Keratinocyte (primary cell): ENCODE measurements at regions not wholly inside any gene's neighbourhood (a gene's known extent, or its start where the extent isn't known, plus 50 kb on each side); places are given as distances from the start of the nearest gene placed in this dataset.

Experiments used
- DNase-seq: peaks from one replicate; pipeline ENCODE4 v3.0.0-alpha.2; 2011; ENCODE audit warnings: low read depth, missing footprints, low spot score
- FAIRE-seq: peaks from 2 replicates; lab custom pipeline; 2011; peaks lifted over from hg19 to GRCh38; lab: Jason Lieb, UNC
- H2AFZ ChIP-seq: 2 replicates; pipeline ENCODE4 v1.6.0; 2012; ENCODE audit warnings: low read length, control low read depth, inconsistent platforms; ENCODE audit not compliant: control insufficient read depth
- H3K27ac ChIP-seq: 2 replicates; pipeline ENCODE4 v1.5.1; 2011; ENCODE audit warnings: low read length; ENCODE audit not compliant: control insufficient read depth, insufficient read depth
- H3K27me3 ChIP-seq: 3 replicates; pipeline ENCODE4 v1.6.0; 2011; ENCODE audit warnings: low read length; ENCODE audit not compliant: control insufficient read depth, insufficient read depth; ENCODE audit errors: extremely low read depth
- H3K36me3 ChIP-seq, 2 experiments: 2 replicates in 1 of 2; 3 replicates in 1 of 2; pipeline ENCODE4 v1.5.1; 2011; ENCODE audit warnings: low read length in 2 of 2, mild to moderate bottlenecking in 1 of 2; ENCODE audit not compliant: control insufficient read depth in 2 of 2, insufficient read depth in 2 of 2; ENCODE audit errors: extremely low read depth in 1 of 2
- H3K4me1 ChIP-seq: 3 replicates; pipeline ENCODE4 v1.5.1; 2011; ENCODE audit warnings: low read length; ENCODE audit not compliant: control insufficient read depth, insufficient read depth; ENCODE audit errors: extremely low read depth
- H3K4me2 ChIP-seq: 3 replicates; pipeline ENCODE4 v1.6.0; 2011; ENCODE audit warnings: low read depth, low read length; ENCODE audit not compliant: control insufficient read depth, insufficient read depth; ENCODE audit errors: extremely low read depth
- H3K4me3 ChIP-seq, 3 experiments: fragments of 200-600 bp in 1 of 3; sonication (generic) in 1 of 3; 2 replicates in 2 of 3; 3 replicates in 1 of 3; pipeline ENCODE4 v1.5.1; 2011 to 2016; ENCODE audit warnings: low read length in 3 of 3, mild to moderate bottlenecking in 3 of 3, control low read depth in 2 of 3, inconsistent platforms in 1 of 3, low read depth in 1 of 3, mixed read lengths in 1 of 3, mixed run types in 1 of 3, moderate library complexity in 1 of 3; ENCODE audit not compliant: control insufficient read depth in 2 of 3, insufficient read depth in 2 of 3; ENCODE audit errors: extremely low read depth in 1 of 3
- H3K79me2 ChIP-seq: 2 replicates; pipeline ENCODE4 v1.6.0; 2012; ENCODE audit warnings: low read length; ENCODE audit not compliant: control insufficient read depth, insufficient read depth
- H3K9ac ChIP-seq: 3 replicates; pipeline ENCODE4 v1.6.0; 2011; ENCODE audit warnings: low read length; ENCODE audit not compliant: control insufficient read depth, insufficient read depth; ENCODE audit errors: extremely low read depth
- H3K9me1 ChIP-seq: 3 replicates; pipeline ENCODE4 v1.6.0; 2011; ENCODE audit warnings: low read length; ENCODE audit not compliant: control insufficient read depth, insufficient read depth; ENCODE audit errors: extremely low read depth
- H3K9me3 ChIP-seq: 2 replicates; pipeline ENCODE4 v1.5.1; 2012; ENCODE audit warnings: low read depth, low read length; ENCODE audit not compliant: control insufficient read depth
- H4K20me1 ChIP-seq: 3 replicates; pipeline ENCODE4 v1.6.0; 2011; ENCODE audit warnings: low read length; ENCODE audit not compliant: control insufficient read depth, insufficient read depth; ENCODE audit errors: extremely low read depth
- CTCF ChIP-seq, 3 experiments: IDR thresholded peaks in 1 of 3; conservative IDR thresholded peaks in 1 of 3; optimal IDR thresholded peaks in 1 of 3; 2 replicates in 2 of 3; 3 replicates in 1 of 3; pipeline versions ENCODE3 to v1.5.1; 2011; ENCODE audit warnings: low read length in 3 of 3, mild to moderate bottlenecking in 3 of 3, moderate library complexity in 2 of 3, control low read depth in 1 of 3, inconsistent platforms in 1 of 3; ENCODE audit not compliant: insufficient read depth in 2 of 3; ENCODE audit errors: extremely low read depth in 1 of 3
- EZH2 ChIP-seq: IDR thresholded peaks from one replicate; pipeline ENCODE4 v1.6.1; 2012; ENCODE audit warnings: inconsistent platforms, mild to moderate bottlenecking, low read length, moderate library complexity
- dilution Hi-C: fragments of 300-500 bp; cut with MboI; formaldehyde crosslinking; loops from one replicate; pipeline ENCODE4 v1.7.0; 2020; ENCODE audit warnings: low sequenced_read_pairs; ENCODE audit not compliant: extremely low pct_ligation_motif_present

DNA sequence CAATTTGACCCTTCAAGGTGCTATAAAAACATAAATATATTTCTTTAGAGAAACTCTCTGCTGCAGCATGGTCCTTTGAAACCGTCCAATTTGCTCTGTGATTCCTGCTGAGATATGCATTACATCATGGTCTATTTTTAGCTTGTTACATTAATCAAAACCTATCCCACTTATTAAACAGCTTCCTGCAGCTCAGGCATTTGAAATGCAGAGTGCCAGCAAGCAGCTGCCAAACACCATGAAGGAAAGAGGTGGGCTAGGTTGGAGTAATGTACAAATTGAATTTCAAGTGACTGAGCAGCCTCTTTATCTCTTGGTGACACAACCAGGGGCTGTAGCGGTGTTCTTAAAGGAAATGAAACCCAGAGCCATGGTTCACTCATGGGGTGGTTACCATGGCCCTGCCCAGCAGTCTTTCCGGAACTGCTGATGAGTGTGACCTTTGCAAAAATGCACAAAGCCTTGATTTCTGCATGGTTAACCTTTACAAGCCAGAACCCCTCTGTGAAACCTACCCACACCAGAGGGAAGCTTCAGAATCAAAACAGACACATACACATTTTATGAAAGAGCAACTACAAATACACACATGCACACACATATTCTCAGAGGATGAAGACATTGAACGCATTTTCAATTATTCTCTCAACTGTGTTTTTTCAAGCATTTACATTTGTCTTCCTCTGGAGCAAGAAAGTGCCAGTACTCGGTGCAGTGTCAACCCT is 155.8 kb upstream of the ZNF608 start:
- H3K27me3 ChIP-seq: no peaks in the 10 kb centered on the region
- no peaks in the 10 kb centered on the region for H4K20me1 ChIP-seq
- no peak overlapping the region for H3K27ac ChIP-seq
- dilution Hi-C loops: no loop called here
- no peak overlapping the region for H3K4me3 ChIP-seq
- H2AFZ ChIP-seq: no peak overlapping the region
- TF ChIP-seq CTCF (optimal IDR thresholded peaks at IDR 0.05 in 1 of 3, IDR thresholded peaks at IDR 0.05 in 1 of 3, conservative IDR thresholded peaks at IDR 0.05 in 1 of 3; ENCODE audit: extremely low read depth in 1 of 3, insufficient read depth in 2 of 3, low read length in 3 of 3) (no peak), EZH2 (no peak)
- H3K36me3 ChIP-seq: no peaks in the 10 kb centered on the region
- H3K4me1 ChIP-seq: peaks cover 3% of the 10 kb centered on the region
- no peak overlapping the region for H3K4me2 ChIP-seq
- no peak for DNase-seq
- no peaks in the 10 kb centered on the region for H3K9me1 ChIP-seq
- H3K9me3 ChIP-seq: no peaks in the 10 kb centered on the region
- no peaks in the 10 kb centered on the region for H3K79me2 ChIP-seq
- FAIRE-seq: no peak
- H3K9ac ChIP-seq: no peak overlapping the region

DNA sequence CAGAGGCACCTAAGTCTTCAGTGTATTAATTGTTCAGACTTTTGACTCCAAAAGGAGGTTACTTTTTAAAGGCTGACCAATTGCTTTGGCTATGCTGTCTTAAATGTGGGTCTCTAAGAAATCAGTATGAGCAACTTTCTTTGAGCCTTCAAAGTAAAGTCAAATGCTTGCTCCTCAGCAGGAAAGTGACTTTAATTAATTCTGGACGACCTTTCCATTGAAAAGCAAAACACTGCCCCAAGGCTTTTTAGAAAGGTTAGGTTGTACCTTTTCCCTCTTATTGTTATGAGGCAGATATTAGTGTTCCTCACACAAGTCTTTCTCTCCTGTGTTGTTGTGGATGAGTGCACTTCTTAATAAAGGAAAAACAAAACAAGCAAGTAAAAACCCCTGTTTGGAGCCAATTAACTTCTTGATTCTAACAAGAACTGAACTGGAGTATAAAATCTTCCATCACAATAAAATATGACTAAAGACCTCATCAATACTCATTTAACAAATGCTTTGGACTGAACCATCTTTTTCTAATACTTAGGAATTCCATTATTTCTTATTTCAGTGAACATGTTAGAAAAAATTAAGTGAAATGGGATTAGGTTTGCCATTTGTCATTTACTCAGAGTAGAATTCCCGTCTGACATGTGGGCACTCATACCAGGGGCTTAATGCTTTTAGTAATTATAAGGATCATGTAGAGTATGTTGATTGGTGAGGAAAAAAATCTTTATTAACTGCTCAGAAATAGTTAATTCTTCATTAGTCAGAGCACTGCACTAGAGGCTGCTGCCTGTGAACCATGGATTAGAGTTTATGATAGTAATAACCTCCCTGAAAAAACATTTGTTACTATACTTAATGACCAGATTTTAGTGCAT is 159.1 kb upstream of the ZNF608 start:
- no peak for TF ChIP-seq EZH2
- no peak for FAIRE-seq
- Histone ChIP-seq H3K36me3 (no peaks in the 10 kb centered on the region), H3K9me3 (no peaks in the 10 kb centered on the region), H3K9me1 (no peaks in the 10 kb centered on the region), H3K9ac (no peak overlapping the region), H3K27me3 (no peaks in the 10 kb centered on the region), H3K27ac (no peak overlapping the region), H3K4me2 (no peak overlapping the region), H3K4me3 (no peak overlapping the region), H4K20me1 (no peaks in the 10 kb centered on the region), H3K4me1 (peaks cover 3% of the 10 kb centered on the region), H3K79me2 (no peaks in the 10 kb centered on the region), H2AFZ (no peak overlapping the region)
- dilution Hi-C loops: no loop called here
- no peak for DNase-seq
